Neural progenitor cell (in vitro differentiated cells): ENCODE measurements at regions not wholly inside any gene's neighbourhood (a gene's known extent, or its start where the extent isn't known, plus 50 kb on each side); places are given as distances from the start of the nearest gene placed in this dataset.
A peak's percentile ranks its signal among the peaks of the same experiment; 100 is the strongest.

ENCODE experiments used
- DNase-seq: peaks from one replicate; pipeline ENCODE4 v3.0.0-alpha.2; 2016; ENCODE audit warnings: low spot score
- H2AFZ ChIP-seq: fragments of 200-600 bp; sonication (generic); replicated peaks from 2 replicates; pipeline ENCODE4 v1.6.1; 2016; ENCODE audit warnings: antibody characterized with exemption
- H3F3A ChIP-seq: fragments of 200-600 bp; sonication (generic); 2 replicates; pipeline ENCODE4 v1.6.1; 2016; ENCODE audit warnings: antibody characterized with exemption, low read depth
- H3K27ac ChIP-seq: fragments of 200-600 bp; sonication (generic); 2 replicates; pipeline ENCODE4 v1.5.1; 2016; ENCODE audit warnings: mild to moderate bottlenecking
- H3K27me3 ChIP-seq: fragments of 200-600 bp; sonication (generic); 2 replicates; pipeline ENCODE4 v1.6.1; 2016; ENCODE audit warnings: mild to moderate bottlenecking, moderate library complexity
- H3K36me3 ChIP-seq: fragments of 200-600 bp; sonication (generic); 2 replicates; pipeline ENCODE4 v1.5.1; 2016
- H3K4me1 ChIP-seq: fragments of 200-600 bp; sonication (generic); 2 replicates; pipeline ENCODE4 v1.6.1; 2016; ENCODE audit warnings: mixed run types
- H3K4me2 ChIP-seq: fragments of 200-600 bp; sonication (generic); 2 replicates; pipeline ENCODE4 v1.6.1; 2016
- H3K4me3 ChIP-seq: fragments of 200-600 bp; sonication (generic); 2 replicates; pipeline ENCODE4 v1.5.1; 2016
- H3K79me2 ChIP-seq: fragments of 200-600 bp; sonication (generic); 2 replicates; pipeline ENCODE4 v1.6.1; 2016; ENCODE audit warnings: low read depth
- H3K9ac ChIP-seq: fragments of 200-600 bp; sonication (generic); 2 replicates; pipeline ENCODE4 v1.6.1; 2016
- H3K9me3 ChIP-seq: fragments of 200-600 bp; sonication (generic); 2 replicates; pipeline ENCODE4 v1.5.1; 2016; ENCODE audit warnings: low read depth
- H4K20me1 ChIP-seq: fragments of 200-600 bp; sonication (generic); 2 replicates; pipeline ENCODE4 v1.6.1; 2016; ENCODE audit warnings: low read depth
- H3K27ac Mint-ChIP-seq: 3 replicates; pipeline ENCODE4 v1.8.0; 2021; ENCODE audit warnings: mixed read lengths
- H3K27me3 Mint-ChIP-seq: 2 replicates; pipeline ENCODE4 v1.8.0; 2022; ENCODE audit warnings: low read depth, mild to moderate bottlenecking, inconsistent platforms, moderate library complexity, mixed read lengths; ENCODE audit not compliant: insufficient read depth
- H3K36me3 Mint-ChIP-seq: 3 replicates; pipeline ENCODE4 v1.8.0; 2021; ENCODE audit warnings: mixed read lengths
- H3K4me1 Mint-ChIP-seq: 3 replicates; pipeline ENCODE4 v1.8.0; 2021; ENCODE audit warnings: mixed read lengths
- H3K4me3 Mint-ChIP-seq: 3 replicates; pipeline ENCODE4 v1.8.0; 2021; ENCODE audit warnings: mild to moderate bottlenecking, moderate library complexity, mixed read lengths
- H3K9me3 Mint-ChIP-seq: 3 replicates; pipeline ENCODE4 v1.8.0; 2020; ENCODE audit warnings: mixed read lengths
- CTCF ChIP-seq: fragments of 200-600 bp; sonication (generic); IDR thresholded peaks from 2 replicates; pipeline ENCODE4 v1.5.1; 2017; ENCODE audit warnings: antibody characterized with exemption, mild to moderate bottlenecking
- EZH2 ChIP-seq: fragments of 200-600 bp; sonication (generic); IDR thresholded peaks from 2 replicates; pipeline ENCODE4 v1.6.1; 2017; ENCODE audit warnings: antibody characterized with exemption, mild to moderate bottlenecking, moderate library complexity
- EZH2phosphoT487 ChIP-seq: fragments of 200-600 bp; sonication (generic); IDR thresholded peaks from 2 replicates; pipeline ENCODE4 v1.6.1; 2017; ENCODE audit warnings: antibody characterized with exemption

DNA sequence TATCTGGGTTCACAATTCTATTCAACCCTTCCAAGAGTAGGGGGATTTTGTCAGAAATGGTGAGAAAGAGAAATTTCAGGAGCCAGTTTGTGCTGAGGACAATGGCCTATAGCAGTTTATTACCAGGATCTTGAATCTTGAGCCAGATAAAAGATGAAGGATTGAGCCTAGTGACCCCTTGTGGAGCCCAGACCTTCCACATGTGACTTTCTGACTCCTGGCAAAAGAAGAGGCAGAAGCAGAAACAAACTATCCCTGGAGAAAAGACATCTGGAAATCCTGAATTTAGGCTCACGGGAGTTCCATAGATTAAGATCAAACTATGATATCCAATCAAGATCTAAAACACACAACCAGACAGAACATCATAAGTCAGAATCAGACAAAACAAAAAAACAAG lies 60.9 kb upstream of the CHRM2 start:
- no peaks in the 10 kb centered on the region for H3K4me1 ChIP-seq
- no peaks in the 10 kb centered on the region for H4K20me1 ChIP-seq
- TF ChIP-seq EZH2phosphoT487 (no peak), CTCF (peak; percentile 50)
- peak; percentile 33 for DNase-seq
- no peak overlapping the region for H3K4me3 Mint-ChIP-seq
- H3K36me3 ChIP-seq, result no peaks in the 10 kb centered on the region
- H3K27me3 ChIP-seq, result no peaks in the 10 kb centered on the region
- H3K36me3 Mint-ChIP-seq, result no peaks in the 10 kb centered on the region
- H3K9ac ChIP-seq, result no peak overlapping the region
- no peaks in the 10 kb centered on the region for H3F3A ChIP-seq
- no peaks in the 10 kb centered on the region for H3K79me2 ChIP-seq
- no peak overlapping the region for H3K4me3 ChIP-seq
- peaks cover 6% of the 10 kb centered on the region for H3K9me3 Mint-ChIP-seq
- H3K4me1 Mint-ChIP-seq, result no peaks in the 10 kb centered on the region
- H3K4me2 ChIP-seq, result no peak overlapping the region
- H3K9me3 ChIP-seq, result no peaks in the 10 kb centered on the region
- no peak overlapping the region for H3K27ac ChIP-seq
- H2AFZ ChIP-seq, result no peak overlapping the region
- no peak overlapping the region for H3K27ac Mint-ChIP-seq
- no peaks in the 10 kb centered on the region for H3K27me3 Mint-ChIP-seq

DNA sequence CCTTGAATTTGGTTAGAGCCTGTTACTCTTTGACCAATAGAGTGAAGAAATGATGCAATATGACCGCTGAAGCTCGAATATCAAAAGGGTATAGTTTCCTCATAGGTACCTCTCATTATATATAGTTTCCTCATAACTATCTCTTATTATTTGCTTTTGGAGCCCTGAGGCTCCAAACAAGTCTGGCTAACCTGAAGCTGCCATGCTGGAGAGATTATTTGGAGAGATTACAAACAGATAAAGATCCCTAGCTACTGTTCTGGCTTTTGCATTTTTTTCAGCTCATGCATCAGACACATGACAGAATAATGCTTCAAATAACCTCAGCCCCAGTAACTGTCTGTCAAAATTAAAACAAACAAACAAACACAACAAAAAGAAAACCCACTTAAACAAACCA lies 65.4 kb upstream of the CHRM2 start:
- no peak overlapping the region for H3K9ac ChIP-seq
- no peaks in the 10 kb centered on the region for H3F3A ChIP-seq
- H3K4me3 ChIP-seq, result no peak overlapping the region
- no peaks in the 10 kb centered on the region for H3K9me3 ChIP-seq
- no peaks in the 10 kb centered on the region for H4K20me1 ChIP-seq
- Mint-ChIP-seq H3K36me3 (no peaks in the 10 kb centered on the region), H3K9me3 (no peaks in the 10 kb centered on the region), H3K27ac (no peak overlapping the region), H3K4me1 (no peaks in the 10 kb centered on the region), H3K27me3 (no peaks in the 10 kb centered on the region), H3K4me3 (no peak overlapping the region)
- H3K79me2 ChIP-seq, result no peaks in the 10 kb centered on the region
- no peak for TF ChIP-seq EZH2phosphoT487
- no peak for TF ChIP-seq EZH2
- TF ChIP-seq CTCF, result no peak
- H3K27ac ChIP-seq, result no peak overlapping the region
- no peak overlapping the region for H3K4me2 ChIP-seq
- H3K4me1 ChIP-seq, result no peaks in the 10 kb centered on the region
- no peak for DNase-seq
- H3K36me3 ChIP-seq, result no peaks in the 10 kb centered on the region
- H2AFZ ChIP-seq, result no peak overlapping the region
- no peaks in the 10 kb centered on the region for H3K27me3 ChIP-seq

- Histone ChIP-seq H3K9me3 (no peaks in the 10 kb centered on the region), H3K9ac (no peak overlapping the region), H3K4me1 (no peaks in the 10 kb centered on the region), H3K79me2 (no peaks in the 10 kb centered on the region), H3K36me3 (no peaks in the 10 kb centered on the region), H2AFZ (no peak overlapping the region), H4K20me1 (no peaks in the 10 kb centered on the region), H3K4me3 (no peak overlapping the region), H3K27me3 (no peaks in the 10 kb centered on the region), H3K27ac (no peak overlapping the region), H3F3A (no peaks in the 10 kb centered on the region), H3K4me2 (no peak overlapping the region)
- Mint-ChIP-seq H3K4me1 (no peaks in the 10 kb centered on the region), H3K27ac (no peak overlapping the region), H3K27me3 (no peaks in the 10 kb centered on the region), H3K4me3 (no peak overlapping the region), H3K9me3 (no peaks in the 10 kb centered on the region), H3K36me3 (no peaks in the 10 kb centered on the region)
- no peak for DNase-seq
- TF ChIP-seq EZH2phosphoT487 (no peak), CTCF (no peak), EZH2 (no peak)
Observed at GRCh38 chr7:136783934-136784333, 84.5 kb upstream of the CHRM2 start.

- Mint-ChIP-seq H3K4me3 (no peak overlapping the region), H3K4me1 (no peaks in the 10 kb centered on the region), H3K9me3 (peaks cover 15% of the 10 kb centered on the region), H3K27ac (no peak overlapping the region), H3K27me3 (no peaks in the 10 kb centered on the region), H3K36me3 (no peaks in the 10 kb centered on the region)
- no peak overlapping the region for H3K9ac ChIP-seq
- no peaks in the 10 kb centered on the region for H3K79me2 ChIP-seq
- H3K4me2 ChIP-seq, result no peak overlapping the region
- H4K20me1 ChIP-seq, result no peaks in the 10 kb centered on the region
- H3K4me1 ChIP-seq, result no peaks in the 10 kb centered on the region
- no peaks in the 10 kb centered on the region for H3F3A ChIP-seq
- no peaks in the 10 kb centered on the region for H3K27me3 ChIP-seq
- no peak for DNase-seq
- no peak overlapping the region for H3K4me3 ChIP-seq
- H2AFZ ChIP-seq, result no peak overlapping the region
- H3K9me3 ChIP-seq, result no peaks in the 10 kb centered on the region
- TF ChIP-seq EZH2, result no peak
- TF ChIP-seq EZH2phosphoT487, result no peak
- TF ChIP-seq CTCF, result no peak
- no peak overlapping the region for H3K27ac ChIP-seq
- no peaks in the 10 kb centered on the region for H3K36me3 ChIP-seq
Observed at GRCh38 chr7:136741941-136742340, 126.5 kb upstream of the CHRM2 start.
